Epidermal melanocyte (primary cell): ENCODE measurements at regions not wholly inside any gene's neighbourhood (a gene's known extent, or its start where the extent isn't known, plus 50 kb on each side); places are given as distances from the start of the nearest gene placed in this dataset.
"Not testable (repeated sequence)": the region's sequence is repeated elsewhere in the genome, so short reads cannot be mapped to it uniquely, and the experiment has no call there.

ENCODE experiments used
- DNase-seq: peaks from one replicate; pipeline ENCODE4 v3.0.0; 2011; ENCODE audit warnings: low spot score; ENCODE audit not compliant: insufficient read length

DNA sequence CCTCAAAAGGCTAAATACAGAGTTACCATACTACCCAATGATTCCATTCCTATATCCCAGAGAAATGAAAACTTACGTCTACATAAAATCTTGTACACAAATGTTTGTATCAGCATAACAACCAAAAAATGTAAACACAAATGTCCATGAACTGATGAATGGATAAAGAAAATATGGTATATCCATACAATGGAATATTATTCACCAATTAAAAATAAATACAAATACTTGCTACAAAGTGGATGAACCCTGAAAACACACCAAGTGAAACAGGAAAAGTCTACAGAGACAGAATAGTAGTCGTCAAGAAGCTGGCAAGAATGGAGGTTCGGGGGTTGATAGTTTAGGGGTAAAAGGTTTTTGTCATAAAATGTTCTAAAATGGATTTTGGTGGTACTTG is 54.0 kb upstream of the ANKRD28 start:
- no peak for DNase-seq

DNA sequence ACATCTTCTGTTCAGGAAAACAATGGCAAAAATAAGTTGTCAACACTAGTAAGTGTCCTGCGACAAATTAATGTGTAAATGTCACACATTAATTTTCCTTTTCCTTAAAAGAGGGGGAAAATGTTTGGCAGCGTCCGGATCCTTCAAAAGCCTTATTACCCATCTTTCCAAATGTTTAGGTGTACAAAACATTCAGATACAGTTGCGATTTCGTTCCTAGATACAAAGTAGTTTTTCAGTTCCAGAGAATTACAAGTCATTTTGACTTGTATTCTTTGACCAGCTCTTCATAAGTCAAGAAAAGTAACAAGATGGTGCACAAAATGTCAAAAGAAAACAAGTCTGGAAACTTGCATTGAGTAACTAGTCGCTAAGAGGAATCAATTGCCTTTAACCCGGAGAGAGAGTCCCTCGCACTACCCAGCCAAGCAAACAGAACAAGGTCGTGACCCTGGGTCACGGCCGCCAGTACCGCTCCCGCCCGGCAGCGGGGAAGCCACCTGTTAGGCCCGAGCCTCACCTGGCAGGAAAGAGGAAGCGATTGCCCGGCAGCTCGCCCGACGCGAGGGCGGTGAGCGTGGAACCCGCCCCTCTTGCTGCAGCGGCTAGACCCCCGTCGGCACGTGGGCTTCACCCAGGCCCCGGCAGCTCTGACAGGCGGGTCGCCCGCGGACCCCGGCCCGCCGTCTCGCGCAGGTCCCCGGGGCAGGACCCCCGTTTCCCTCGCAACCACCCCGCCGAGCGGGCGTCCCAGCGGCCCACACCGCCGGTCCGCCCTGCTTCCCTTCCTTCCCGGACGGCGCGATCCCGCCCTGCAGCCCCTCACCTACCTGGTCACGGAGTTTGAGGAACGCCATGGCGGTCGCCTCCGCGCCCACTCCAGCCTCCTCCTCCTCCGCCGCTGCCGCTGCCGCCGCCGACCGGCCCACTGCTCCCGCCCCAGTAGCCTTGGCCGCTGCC is 61.0 kb upstream of the ANKRD28 start:
- no peak for DNase-seq

DNA sequence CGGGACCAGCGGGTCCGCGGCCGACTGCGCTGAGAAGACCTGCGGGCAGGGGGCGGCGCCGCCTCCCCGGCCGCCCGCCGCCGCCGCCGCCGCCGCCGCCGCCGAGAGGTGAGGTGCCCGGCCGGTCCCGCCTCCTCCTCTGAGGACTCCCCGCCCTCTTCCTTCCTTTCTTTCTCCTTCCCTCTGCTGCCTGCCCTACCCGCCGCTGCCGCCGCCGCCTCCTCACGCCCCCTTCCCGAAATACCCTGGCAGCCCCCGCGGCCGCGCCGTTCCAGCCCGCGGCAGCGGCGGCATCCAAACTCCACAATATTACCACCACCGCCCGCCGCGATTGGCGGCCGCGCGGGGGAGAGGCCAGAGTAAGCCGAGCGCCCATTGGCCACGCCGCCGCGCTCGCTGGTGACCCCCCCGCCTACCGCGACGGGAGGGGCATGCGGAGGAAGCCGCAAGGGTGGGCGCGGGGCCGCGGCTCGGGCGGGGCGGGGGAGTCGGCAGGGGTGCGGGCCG is 61.8 kb upstream of the ANKRD28 start:
- peak; percentile 65 for DNase-seq

DNA sequence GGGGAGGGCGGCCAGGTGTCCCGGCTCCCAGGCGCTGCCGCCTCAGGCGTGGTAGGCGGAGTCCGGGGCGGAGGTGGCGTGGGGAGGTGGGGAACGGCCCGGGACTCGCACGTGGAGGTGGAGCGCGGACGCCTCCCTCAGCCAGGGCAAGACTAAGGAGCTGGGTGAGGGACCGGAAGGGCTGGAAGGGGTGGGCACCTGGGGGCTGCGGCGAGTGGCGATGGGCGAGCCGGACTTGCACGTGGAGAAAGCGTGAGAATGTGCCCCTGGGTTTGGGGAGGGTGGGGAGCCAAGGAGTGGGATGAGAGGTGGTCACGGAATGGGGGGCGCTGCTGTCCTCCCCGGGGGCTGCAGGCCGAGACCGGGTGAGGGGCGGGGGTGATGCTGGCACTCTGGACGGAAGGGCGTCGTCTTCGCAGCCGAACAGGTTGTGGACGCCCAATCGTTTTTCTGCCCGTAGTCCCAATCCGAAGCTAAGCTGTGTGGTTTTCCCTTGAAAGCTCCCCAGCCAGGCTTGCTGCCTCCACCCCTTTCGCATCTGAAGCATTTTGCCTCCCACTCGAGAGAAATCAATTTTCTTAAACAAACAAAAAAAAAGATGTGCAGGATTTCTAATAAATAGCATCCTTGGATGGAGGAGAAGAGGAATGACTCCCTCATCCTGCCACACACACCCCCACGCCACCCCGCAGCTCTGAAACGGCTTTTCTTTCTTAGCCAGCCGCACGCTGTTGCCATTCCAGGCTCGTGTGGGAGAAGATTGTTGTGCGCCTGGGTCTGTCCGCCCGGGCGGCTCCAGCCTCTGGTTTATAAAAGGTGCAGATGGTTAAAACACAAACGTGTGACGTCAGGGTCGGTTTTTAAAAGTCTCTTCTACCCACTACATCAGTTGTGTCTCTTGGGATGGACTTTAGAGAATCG is 62.5 kb upstream of the ANKRD28 start:
- no peak for DNase-seq

DNA sequence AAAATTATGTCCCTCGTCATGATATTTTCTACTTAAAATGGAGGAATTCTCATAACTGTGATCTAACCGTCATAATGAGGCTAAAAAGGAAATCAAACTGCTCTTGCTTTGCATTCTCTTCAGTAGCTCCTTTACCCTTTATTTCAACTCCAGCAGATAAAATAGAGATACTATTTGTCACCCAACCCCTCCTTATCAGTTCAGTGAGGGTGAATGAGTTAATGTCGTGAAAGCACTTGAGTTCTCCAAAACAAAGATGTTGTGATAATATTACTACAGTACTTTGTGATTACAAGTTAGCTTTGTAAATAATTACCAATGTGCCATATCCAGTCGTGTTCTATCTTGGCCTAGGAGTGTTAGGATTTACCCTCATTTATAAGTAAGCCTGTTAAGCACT is 63.4 kb upstream of the ANKRD28 start:
- DNase-seq: no peak

DNA sequence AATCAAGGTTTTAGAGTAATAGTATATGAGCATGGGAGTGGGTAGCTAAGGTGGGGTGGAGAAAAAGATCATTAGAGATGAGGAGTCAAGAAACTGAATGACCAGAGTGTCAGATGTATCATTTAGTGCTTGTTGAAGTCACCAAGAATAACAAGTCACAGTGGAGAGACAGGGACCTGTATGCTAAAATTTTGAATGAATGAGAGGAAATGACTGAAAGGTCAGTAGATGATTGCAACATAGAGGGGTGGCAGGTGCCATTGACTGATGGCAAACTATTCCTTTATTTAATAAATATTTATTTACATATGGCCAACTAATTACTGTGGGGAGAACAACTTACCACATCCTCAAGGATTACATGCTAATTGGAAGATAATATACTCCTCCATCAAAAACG is 75.0 kb upstream of the ANKRD28 start:
- DNase-seq: no peak

DNA sequence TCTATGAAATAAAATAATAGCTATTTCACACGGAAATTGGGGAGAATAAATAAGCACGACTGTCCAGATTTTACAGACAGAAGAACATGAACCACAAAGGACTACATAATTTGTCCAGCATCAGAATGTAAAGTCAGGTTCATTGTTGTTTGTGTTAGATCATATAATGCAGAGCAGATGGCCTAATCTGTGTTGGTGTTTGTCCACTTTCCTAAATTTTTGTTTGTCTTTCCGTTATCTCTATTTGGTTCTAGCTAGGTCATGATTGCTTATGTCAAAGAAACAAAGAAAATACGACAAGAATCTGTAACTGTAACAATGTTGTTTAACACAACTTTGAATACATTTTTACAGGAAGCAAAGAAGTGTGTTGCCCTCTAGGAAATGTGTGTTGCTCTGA is 75.6 kb upstream of the ANKRD28 start:
- DNase-seq: no peak

DNA sequence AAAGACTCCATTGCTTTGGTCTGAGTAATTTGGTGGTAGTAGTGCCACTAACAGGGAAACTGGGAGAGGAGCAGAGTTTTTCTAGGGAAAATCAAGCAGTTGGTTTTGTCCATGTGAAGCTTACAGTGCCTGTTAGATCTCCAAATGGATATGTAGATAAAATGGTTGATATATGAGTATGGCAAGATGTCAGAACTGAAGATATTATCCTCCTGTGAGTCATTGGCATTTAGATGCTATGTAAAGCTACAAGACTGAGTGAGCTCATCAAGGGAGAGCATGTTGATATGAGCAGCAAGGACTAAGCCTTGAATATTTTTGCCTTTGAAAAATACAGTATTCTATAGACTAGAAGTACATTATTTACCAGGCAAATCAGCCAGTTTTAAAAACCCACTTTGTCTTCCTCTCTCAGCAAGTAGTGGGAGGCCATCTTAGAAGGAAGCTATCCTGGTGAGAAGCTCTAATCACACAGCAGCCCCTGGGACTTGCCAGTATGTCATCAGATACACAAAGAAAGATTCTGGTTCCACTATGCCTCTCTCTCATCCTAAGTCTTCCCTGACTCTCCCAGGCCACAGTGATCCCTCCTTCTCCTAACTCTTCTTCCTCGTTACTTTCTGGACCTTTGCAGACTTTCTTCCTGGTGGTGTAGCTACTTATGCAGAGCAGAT is 77.4 kb upstream of the ANKRD28 start:
- no peak for DNase-seq

DNA sequence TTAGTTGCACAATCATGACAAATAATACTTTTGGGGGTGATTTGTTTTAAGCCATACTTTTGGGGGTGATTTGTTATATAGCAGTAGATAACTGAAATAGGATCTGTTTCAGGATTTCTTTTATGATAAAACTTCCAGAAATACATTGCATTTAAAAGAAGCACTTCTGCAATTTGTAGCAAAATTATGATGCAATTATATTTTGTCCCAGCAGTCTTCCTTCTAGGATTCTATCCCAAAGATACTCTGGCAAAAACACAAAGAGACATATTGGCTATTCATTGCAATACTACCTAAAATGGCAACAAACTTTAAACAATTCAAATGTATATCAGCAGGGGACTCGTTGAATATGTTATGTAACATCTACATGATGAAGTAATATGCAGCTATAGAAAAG is 78.9 kb upstream of the ANKRD28 start:
- no peak for DNase-seq

DNA sequence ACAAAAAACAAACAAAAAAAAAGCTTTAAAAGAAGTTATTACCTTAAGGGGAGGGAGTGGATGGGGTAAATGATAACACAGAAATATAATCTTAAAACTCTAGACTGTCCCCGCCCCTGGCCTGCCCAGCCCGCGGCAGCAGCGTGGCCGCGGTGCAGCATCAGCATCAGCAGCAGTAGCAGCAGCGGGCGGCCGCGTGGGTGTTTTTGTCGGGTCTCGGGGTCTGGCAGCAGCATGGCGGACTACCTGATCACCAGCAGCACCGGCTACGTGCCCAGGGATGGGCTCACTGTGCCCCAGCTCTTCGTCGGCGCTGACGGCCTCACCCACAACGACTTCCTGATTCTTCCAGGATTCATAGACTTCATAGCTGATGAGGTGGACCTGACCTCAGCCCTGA is 80.0 kb upstream of the ANKRD28 start:
- no peak for DNase-seq

DNA sequence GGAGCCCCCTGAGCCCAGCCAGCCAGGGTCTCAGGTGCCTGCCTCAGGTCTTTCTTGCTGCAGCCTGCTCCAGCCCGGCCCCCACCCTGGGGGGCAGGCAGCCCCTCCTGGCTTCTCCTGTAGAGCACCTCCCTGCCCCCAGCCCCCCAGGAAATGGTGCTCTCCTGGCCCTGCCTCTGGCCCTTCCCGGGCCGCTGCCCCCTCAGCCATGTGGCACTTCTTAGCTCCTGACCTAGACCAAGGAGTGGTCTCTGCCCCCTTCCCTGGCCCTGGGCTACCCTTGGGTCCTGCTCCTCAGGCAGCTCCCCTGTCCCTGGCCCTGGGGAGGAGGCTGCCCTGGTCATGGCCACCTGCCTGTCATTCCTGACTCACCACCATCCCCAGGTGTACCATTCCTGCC is 82.0 kb upstream of the ANKRD28 start:
- DNase-seq: not testable (repeated sequence)

DNA sequence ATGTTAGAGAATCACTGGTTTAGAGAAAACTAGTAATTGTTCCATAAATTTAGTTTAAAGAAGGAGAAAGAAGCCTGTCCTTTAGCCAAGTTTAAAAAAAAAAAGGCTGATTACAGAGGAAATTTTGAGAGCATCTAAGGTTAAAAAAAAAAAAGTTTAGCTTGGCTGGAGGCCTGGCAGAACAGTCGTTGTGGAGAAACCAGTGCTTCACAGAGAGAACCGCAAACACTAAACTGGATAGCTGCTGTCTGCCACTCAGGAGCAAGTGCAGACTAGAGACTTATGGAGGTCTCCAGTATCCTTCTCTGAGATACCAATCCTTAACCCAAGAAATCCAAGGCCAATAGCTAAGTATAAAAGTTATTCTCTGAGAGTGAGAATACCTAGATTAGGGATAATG is 84.8 kb upstream of the ANKRD28 start:
- DNase-seq: no peak

DNA sequence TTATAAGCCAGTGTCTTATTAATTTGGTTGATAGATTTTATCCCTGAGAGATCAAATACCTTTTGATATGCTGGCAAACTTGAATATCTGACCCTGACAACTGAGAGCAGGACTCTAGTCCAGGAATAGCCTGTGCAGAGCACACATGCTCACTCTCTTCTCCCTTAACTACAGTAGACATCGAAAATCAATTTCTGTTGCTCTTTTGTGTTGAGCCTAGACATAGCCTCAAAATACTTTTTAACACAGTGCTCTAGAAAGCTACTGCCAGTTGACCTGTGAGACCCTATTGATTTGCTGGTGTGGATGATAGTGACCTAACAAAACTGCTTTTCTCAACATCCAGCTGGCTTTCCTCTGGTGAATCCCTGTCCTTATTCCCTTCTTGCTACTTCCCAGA is 86.4 kb upstream of the ANKRD28 start:
- DNase-seq: no peak

DNA sequence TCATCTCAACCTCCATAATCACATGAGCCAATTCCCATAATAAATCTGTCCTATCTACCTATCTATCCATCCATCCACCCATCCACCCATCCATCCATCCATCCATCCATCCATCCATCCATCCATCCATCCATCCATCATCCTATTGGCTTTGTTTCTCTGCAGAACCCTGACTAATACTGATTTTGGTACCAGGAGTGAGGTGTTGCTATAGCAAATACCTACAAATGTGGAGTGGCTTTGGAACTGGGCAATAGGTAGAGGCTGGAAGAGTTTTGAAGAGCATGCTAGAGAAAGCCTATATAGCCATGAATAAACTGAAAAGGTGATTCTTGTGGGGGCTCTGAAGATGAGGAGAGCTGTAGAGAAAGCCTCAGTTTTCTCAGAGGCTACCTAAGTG is 88.7 kb upstream of the ANKRD28 start:
- no peak for DNase-seq

DNA sequence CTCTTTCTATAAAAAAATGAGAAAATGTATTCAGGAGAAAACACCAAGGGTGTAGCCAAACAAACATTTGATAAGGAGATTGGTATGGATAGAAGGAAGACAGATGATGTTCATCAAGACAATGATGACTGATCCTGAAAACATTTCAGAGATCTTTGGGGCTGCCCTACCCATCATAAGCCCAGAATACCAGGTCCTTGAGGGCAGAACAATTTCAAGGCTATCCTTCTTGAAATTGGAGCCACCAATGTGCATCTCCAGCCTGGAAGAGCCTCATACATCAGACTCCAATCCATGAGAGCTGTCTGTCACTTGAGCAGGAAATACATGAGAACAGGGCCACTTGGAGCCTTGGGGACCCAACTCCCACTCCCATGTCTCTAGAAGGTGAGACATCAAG is 89.5 kb upstream of the ANKRD28 start:
- DNase-seq: no peak

DNA sequence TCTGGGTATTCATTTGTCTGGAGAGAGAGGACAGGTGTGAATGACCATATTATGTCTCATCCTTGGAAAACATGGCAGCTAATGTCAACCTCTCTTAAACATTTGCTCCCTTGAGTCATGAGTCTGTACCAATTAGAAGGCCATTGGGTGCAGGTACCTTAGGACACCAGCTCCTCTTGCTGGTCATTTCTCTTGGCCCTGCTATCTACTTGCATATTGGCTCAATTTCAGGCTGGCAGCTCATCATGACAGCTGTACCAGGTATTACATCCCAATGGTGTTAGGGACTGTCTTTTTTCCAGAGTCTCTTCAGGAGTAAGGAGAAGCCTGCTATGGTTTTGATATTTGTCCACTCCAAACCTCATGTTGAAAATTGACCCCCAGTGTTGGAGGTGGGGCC is 92.2 kb upstream of the ANKRD28 start:
- no peak for DNase-seq

DNA sequence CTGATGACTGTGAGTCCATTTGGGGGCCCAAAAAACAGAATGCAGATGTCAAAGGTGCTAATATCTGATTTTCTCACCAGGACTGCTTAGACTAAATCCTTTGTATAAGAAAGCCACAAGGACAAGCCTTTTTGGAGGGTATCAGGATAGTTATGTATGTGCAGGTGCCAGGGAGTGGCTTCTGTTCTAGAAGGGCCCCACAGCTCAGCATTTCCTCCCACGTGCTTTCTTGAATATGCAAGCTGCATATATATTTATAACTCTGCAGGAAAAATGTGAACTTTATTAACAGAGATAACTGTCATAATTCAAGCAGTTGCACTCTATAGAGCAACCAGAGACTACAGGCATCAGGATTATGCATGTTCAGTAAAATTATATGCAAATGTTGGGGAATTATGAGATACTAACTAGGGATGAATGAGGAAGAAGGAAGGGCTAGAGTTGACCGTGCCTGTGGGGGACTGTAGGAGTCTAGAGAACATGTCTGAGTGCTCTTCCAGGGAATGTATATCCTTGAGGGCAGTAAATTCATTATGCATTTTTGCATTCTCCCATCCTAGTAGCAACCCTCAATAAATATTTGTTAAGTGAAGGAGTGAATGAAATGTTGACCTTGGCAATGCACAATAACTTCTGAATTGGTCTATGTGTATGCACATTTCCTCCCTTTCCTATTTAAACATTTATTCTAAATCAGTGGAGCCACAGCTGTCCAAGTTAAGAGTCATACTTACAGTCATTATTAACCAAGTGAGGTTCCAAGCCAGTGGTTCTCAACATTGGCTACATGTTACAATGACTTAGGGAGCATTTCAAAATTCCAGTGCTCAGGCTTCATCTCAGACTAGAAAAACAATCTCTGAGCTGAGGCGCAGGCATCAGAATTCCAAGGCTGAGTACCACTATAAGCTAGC is 94.8 kb upstream of the ANKRD28 start:
- no peak for DNase-seq

DNA sequence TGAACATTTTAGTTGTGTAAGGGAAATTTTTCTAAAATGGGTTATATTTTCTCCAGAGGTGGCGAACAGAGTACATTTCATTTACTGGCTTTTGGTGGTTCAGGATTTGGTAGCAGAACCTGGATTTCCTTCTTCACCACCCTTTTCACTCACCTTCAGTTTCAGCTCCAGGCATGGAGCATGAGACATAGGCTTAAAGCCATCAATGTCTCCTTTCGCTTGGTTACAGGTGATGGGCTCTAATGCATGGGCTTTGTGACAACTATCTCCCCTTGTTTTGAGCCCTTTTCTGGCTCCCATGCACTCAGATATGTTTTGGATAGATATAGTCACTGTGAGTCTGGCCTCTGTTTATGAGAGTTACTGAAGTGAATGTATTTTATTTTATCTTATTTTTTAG is 96.6 kb upstream of the ANKRD28 start:
- no peak for DNase-seq

DNA sequence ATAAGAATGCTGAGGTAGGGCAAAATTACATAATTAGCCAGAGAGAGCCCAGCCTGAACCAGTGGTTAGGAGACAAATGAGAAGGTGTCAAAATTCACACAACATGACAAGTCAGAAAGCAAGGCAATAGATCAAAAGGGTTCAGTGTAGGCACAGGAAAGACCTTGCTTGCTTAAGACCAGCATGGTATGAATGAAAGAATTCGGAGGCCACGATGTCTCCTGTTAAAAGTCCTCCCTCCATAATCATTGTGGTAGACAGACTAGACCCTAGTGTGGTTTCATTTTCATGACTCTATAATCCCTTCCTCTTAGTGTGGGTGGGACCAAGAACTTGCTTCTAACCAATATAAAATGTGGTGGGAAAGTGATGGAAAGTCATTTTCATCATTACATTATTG is 98.7 kb upstream of the ANKRD28 start:
- DNase-seq: no peak

DNA sequence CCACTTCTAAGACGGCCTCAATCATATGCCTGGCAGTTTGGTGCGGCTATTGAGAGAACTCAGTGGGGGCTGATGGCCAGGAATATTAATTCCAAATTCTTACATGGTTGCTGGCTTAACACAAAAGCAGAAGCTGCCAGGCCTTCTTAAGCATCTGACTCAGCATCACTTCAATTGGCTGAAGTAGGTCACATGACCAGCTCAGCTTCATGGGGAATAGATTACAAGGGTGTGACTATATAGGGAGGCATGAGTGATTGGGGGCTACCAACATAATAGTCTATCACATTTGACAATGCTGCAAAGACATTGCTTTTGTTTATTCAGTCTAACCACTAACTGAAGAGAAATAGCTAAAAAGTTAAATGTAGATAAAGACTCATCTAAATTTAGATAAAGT is 101.6 kb upstream of the ANKRD28 start:
- no peak for DNase-seq

DNA sequence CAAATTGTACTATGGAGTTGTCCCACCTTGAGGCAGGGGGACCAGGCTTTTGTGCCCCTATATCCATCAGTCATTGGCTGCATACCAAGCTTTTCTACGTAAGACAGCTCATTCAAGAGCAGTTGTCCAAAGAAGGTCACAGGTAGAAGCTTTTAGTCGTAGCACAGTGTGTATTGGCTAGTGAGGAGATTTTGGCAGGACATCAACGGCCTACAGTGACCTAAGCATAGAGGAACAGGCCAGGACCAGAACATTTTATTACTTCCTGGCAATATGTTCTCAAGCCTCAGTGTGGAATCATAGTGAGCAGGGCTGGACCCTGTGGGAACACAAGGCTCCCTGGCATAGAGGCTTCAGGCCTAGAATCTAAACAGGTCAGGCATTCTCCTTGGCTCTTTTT is 105.4 kb upstream of the ANKRD28 start:
- DNase-seq: no peak
